GM21717 (cell line): ENCODE measurements at regions not wholly inside any gene's neighbourhood (a gene's known extent, or its start where the extent isn't known, plus 50 kb on each side); places are given as distances from the start of the nearest gene placed in this dataset.
"Not testable (repeated sequence)": the region's sequence is repeated elsewhere in the genome, so short reads cannot be mapped to it uniquely, and the experiment has no call there.

ENCODE experiments used
- ATAC-seq: cut with Tn5 transposase; IDR thresholded peaks from one replicate; pipeline ENCODE4 v1.9.1; 2021; ENCODE audit warnings: mild to moderate bottlenecking, moderate library complexity; ENCODE audit not compliant: unreplicated experiment

DNA sequence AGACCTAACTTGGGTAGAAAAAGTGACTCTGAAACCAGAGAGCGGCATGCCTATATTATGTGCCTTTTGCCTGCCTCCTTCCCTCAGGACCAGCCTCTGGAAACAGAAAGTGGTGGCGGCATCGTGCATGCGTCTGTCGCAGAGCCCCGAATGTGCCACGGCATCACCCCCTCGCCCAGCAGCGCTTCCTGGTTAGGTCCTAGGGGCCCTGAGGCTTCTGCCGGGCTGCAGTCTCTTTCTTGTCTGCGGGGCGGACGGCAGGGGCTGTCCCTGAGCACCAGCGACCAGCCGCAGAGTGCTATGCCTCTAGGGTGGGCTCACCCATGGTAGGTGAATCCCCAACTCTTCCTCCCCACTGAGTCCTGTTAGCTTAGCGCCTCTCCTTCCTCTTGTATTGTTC lies 68.7 kb downstream of the VSIG4 start:
- no peak for ATAC-seq

DNA sequence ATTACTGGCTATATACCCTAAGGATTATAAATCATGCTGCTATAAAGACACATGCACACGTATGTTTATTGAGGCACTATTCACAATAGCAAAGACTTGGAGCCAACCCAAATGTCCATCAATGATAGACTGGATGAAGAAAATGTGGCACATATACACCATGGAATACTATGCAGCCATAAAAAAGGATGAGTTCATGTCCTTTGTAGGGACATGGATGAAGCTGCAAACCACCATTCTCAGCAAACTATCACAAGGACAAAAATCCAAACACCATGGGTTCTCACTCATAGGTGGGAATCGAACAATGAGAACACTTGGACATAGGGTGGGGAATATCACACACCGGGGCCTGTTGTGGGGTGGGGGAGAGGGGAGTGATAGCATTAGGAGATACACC lies 72.7 kb downstream of the VSIG4 start:
- not testable (repeated sequence) for ATAC-seq

DNA sequence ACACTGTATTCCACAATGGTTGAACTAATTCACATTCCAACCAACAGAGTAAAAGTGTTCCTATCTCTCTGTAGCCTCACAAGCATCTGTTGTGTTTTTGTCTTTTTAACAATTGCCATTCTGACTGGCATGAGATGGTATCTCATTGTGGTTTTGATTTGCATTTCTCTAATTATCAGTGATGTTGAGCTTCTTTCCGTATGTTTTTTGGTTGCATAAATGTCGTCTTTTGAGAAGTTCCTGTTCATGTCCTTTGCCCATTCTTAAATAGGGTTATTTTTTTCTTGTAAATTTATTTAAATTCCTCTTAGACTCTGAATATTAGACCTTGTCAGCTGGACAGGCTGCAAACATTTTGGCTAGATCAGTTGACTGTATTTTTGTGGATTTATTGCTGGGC lies 78.2 kb downstream of the VSIG4 start:
- no peak for ATAC-seq

DNA sequence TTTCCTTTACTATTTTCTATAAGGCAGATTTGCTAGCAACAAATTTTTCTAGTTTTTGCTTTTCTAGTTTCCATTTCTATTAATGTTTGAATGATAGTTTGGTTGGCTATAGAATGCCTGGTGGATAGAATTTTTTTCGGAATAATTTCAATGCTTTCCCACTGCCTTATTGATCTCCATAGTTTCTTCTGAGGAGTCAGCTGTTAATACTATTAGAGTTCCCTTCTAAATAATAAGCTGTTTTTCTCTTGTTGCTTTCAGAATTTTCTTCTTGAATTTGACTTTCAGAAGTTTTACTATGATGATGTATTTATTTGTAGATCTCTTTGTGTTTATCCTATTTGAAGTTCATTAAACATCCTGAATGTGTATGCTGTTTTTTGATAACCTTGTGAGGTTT lies 91.8 kb downstream of the VSIG4 start:
- no peak for ATAC-seq

DNA sequence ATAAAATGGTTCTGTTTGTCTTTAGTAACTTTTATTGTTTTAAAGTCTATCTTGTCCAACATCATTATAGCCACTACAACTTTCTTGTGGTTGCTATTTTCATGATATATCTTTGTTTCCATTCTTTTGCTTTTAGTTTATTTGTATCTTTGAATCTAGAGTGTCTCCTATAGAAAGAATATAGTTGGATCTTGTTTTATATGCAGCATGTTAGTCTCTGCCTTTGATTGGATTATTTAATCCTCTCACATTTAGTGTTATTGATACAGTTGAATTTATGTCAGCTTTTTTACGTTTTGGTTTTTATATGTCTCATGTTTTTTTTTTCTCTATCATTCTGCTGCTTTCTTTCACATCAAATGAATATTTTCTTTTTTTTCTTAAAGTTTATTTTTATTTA lies 98.1 kb downstream of the VSIG4 start:
- no peak for ATAC-seq

DNA sequence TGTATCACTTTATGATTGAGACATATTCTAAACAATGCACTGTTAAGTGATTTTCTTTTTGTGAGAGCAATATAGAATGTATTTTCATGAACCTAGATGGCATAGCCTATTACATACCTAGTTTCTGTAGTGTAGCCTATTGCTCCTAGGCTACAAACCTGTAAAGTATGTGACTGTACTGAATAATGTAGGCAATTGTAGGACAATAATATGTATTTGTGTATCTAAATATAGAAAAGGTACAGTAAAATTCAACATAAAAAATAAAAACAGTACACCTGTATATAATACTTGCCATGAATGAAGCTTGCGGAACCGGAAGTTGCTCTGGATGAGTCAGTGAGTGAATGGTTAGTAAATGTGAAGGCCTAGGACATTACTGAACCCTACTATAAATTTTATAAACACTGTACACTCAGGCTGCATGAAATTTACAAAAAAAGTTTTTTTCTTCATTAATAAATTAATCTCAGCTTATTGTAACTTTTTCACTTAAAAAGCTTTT lies 106.7 kb downstream of the VSIG4 start:
- no peak for ATAC-seq

DNA sequence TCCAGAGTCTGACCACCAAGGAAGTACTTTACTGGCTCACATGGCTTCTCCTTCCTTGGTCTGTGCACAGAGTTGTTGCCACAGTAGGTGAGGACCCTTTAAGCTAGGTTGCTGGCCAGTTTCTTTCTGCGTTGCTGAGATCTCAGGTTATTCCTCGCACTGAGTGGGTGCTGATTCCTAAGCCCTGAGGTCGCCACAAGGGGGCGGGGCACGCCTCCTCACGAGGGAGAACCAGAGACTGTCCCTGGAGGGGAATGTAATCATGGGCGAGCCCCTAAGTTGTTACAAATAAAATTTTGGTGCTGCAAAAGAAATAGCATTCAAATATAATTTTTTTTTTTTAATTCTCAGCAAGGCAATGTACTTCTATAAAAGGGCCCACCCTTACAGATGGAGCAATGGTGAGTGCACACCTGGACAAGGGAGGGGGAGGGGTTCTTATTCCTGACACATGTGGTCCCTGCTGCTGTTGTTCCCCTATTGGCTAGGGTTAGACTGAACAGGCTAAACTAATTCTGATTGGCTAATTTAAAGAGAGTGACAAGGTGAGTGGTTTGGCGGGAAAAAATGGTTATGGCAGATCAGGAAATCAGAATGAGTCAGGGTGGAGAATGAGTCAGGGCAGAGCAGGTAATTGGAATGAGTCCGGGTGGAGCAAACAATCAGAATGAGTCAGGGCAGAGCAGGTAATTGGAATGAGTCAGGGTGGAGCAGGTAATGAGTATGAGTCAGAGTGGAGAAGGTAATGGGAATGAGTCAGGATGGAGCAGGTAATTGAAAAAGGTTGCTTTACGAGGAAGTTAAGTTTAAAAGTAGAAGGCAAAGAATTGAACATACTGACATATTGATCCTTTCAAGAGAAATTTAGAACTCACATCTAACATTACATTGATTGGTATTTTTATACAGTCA lies 107.5 kb downstream of the VSIG4 start:
- ATAC-seq = no peak

DNA sequence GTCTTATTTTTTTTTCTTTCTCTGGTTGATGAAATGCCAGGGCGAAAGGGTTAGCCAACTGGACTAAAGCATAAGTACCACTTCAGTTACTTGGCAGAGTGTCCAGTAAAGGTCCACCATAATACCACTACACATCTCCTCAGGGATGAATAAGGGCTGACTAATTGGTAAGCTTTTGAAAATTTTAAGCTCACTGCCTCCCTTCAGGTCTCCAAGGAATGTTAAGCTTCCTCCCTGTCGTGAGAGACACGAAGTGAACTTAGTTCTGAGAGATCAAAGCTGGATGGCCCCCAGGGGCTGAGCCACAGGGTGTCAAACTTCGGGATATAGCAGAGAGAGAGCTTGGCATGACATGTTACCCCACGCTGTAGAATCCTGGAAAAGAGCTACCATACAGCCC lies 111.4 kb downstream of the VSIG4 start:
- no peak for ATAC-seq

DNA sequence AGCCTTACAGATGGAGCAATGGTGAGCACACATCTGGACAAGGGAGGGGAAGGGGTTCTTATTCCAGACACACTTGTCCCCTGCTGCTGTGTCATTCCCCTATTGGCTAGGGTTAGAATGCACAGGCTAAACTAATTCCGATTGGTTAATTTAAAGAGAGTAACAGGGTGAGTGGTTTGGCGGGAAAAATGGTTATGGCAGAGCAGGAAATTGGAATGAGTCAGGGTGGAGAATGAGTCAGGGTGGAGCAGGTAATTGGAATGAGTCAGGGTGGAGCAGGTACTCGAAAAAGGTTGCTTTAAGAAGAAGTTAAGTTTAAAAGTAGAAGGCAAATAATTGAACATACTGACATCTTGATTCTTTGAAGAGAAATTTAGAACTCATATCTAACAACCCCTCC lies 112.5 kb downstream of the VSIG4 start:
- ATAC-seq = not testable (repeated sequence)

DNA sequence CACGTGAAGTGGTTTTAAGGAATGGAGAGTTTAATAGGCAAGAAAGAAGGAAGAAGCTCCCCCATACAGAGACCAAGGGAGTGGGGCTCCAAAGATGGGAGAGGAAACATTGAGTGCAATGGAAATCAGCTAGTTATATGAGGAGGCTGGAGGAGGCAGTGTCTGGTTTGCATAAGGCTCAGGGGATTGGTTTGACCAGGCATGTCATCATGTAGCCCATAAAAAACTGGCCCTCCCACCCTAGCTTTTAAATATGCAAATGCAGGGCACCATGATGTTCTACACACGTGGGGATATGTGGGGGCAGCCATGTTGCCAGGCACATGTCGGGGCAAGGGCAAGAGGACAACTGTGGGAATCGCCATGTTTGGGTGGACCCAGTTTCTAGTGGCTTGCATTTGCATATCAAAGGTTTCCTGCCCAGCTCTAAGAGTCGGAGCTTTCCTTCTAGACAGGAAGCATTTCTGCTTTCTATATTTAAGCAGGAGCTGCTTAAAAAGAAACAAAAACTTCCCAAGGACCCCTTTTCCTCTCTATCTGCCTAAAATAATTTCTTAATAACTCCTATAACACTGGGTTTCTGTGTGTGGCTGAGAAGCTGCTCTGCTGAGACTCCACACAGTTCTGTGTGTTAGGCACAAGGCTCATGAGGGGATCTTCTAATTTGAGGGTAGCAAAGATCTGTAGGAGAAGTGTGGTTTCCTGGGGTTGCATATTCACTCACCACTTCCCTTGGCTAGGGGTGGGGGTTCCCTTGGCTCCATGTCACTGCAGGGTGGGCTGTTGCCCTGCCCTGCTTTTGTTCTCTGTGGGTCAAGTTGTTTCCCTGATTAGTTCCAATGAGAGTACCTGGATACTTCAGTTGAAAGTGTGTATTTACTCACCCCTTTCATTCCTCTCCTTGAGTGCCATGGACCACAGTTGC lies 113.5 kb downstream of the VSIG4 start:
- ATAC-seq = peak; percentile 75

DNA sequence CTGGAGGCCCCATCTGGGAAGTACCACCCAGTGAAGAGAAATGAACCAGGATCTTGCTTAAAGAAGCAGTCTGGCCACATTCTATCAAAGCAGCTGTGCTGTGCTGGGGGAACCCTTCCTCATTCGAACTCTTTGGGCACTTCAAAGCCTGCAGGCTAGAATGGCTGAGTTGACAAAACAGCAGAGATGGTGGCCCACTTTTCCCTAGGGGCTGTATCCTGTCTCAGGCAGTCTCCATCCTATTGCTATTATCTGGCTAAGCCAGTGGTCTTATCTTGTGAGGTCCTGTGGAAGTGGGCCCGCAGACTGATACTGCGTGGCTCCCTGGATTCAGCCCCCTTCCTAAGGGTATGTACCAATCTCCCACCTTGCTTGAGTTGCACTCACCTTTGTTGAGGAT lies 114.3 kb downstream of the VSIG4 start:
- no peak for ATAC-seq

DNA sequence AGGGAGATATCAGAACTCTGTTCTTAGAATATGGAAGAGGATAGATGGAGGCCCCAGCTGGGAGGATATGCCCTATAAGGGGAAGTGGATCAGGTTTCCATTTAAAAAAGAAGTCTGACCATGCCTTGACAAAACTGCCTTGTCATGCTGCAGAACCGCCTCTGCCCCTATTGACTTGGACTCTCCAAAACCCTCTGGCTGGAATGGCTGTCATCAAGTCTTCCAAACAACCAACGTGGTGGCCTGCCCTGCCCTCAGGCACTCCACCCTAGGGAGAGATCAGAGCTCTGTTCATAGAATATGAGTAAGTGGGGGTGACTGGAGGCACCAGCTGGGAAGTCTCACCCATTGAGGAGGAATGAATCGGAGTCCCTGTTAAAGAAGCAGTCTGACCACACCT lies 114.9 kb downstream of the VSIG4 start:
- no peak for ATAC-seq

DNA sequence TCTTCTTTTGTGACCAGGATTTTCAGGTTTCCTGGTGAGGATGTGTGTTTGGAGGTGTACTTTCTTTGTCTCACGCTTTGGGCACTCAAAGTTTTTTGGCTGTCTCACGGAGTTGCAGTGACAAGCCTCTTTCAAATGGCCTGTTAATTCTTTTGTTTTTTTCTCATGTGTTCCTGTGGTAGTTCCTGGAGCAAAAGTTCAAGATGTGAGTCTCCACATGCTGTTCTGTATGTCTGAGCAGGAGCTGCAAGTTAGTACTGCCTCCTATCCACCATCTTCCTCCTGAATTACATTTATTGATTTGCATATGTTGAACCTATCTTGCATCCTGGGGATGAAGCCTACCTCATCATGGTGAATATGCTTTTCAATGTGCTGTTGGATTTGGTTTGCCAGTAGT lies 118.5 kb downstream of the VSIG4 start:
- ATAC-seq = no peak

DNA sequence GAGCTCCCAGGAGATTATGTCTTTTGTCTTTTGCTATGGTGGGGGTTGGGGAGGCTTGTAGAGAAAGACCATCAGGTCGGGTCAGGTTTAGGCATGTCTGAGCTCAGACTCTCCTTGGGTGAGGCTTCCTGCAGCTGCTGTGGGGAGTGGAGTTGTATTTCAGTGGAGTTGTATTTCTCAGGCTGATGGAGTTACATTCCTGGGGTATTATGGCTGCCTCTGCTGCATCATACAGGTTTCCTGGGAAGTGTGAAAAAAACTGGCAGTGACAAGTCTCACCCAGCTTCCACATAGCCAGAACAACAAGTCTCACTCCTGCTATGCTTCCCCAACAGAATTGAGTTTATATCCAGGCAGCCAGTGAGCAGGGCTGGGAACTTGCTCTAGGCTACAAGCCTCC lies 119.3 kb downstream of the VSIG4 start:
- ATAC-seq = no peak

DNA sequence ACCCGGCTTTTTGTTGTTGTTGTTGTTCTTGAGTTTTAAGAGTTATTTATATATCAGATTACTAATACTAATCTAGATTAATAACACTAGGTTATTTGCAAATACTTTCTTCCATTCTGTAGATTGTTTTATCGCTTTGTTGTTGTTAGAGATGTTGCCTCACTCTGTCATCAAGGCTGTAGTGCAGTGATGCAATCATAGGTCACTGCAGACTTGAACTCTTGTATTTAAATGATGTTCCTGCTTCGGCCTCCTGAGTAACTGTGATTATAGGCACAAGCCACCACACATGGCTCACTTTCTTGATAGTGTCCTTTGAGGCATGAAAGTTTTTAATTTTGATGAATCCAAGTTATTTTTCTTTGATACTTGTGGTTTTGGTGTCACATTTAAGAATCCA lies 129.0 kb downstream of the VSIG4 start:
- no peak for ATAC-seq

DNA sequence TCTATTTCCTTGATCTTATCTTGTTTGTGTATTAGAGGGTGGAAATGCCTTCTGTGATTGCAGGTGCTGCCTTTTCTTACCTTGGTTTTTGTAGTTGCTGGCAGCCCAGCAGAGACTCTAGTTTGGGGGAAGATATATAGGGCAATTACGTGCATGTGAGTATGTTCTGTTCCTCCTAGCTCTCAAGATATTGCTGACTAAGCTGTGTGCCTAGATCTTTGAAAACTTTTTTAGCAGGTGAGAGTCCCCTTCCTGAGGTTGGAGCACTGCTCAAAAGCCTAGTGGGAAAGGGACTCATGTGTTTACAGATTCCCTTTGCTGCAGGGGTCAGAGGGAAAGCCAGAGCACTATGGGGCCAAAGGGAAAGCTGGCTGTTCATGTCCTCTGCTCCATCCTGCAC lies 136.1 kb downstream of the VSIG4 start:
- no peak for ATAC-seq

DNA sequence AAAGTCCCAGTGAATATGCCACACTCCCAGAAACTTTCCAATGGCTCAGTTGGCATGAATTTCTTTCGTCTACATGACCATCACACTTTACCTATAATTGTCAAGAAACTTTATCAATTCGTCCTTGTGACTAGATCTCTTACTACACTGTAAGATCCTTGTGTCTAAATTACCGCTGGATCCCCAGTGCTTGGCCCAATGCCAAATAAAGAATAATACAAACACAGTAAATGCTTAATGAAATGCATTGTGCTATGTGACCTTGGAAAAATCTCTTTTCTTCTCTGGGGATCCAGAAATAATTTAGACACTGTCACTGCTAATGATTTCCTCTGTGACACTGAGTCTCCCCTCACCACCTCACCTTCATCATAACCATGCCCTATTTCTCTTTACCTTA lies 137.9 kb downstream of the VSIG4 start:
- no peak for ATAC-seq

DNA sequence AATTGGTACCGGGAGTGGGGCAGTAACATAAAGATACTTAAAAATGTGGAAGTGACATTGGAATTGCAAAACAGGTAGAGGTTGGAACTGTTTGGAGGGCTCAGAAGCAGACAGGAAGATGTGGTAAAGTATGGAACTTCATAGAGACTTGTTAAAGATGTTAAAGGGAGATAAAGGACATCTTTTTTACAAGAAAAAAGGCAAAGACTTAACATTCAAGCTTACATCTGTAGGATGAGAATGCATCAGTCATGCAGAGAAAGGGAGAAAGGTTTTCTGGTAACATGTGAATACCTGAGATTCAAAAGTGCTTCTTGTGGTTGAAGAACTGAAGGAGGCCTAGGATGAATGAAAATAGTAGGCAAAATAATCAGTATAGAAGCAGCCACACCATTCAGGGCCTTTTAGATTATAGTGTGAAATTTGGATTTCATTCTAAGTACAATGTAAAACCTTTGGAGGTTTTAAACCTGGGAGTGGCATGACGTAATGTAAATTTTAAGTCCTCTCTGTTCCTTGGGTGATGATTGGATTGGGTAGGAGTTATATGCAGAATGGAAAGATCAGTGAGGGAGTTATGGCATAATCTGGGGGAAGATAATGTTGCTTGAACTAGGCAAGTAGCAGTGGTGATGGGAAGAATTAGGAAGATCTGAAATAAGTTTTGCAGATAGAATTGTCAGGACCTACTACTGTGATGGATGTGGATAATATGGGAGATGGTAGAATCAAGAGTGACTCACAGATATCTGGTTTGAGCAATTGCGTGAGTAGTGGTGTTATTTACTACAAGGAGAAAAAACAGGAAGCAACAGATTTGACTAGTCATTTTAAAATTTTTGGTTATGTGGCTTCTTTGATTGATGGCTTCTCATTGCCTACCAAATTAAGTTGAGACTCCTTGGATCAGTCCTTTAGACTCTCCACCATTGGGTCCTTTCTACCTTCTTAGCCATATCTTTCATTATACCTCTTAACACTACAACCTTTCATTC lies 138.7 kb downstream of the VSIG4 start:
- ATAC-seq = no peak

DNA sequence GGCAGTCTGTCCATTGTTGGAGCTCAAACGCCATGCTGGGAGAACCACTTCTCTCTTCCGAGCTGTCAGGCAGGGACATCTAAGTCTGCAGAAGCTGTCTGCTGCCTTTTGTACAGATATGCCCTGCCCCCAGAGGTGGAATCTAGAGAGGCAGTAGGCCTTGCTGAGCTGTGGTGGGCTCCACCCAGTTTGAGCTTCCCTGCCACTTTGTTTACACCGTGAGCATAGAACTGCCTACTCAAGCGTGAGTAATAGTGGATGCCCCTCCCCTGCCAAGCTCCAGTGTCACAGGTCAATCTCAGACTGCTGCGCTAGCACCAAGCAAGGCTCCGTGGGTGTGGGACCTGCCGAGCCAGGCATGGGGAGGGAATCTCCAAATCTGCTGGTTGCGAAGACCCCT lies 145.7 kb downstream of the VSIG4 start:
- ATAC-seq = no peak

DNA sequence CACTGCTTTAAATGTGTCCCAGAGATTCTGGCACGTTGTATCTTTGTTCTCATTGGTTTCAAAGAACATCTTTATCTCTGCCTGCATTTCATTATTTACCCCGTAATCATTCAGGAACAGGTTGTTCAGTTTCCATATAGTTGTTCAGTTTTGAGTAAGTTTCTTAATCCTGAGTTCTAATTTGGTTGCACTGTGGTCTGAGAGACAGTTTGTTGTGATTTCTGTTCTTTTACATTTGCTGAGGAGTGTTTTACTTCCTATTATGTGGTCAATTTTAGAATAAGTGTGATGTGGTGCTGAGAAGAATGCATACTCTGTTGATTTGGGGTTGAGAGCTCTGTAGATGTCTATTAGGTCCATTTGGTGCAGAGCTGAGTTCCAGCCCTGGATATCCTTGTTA lies 148.1 kb downstream of the VSIG4 start:
- not testable (repeated sequence) for ATAC-seq
